ENCODE measurements at regions not wholly inside any gene's neighbourhood (a gene's known extent, or its start where the extent isn't known, plus 50 kb on each side); places are given as distances from the start of the nearest gene placed in this dataset.

DNA sequence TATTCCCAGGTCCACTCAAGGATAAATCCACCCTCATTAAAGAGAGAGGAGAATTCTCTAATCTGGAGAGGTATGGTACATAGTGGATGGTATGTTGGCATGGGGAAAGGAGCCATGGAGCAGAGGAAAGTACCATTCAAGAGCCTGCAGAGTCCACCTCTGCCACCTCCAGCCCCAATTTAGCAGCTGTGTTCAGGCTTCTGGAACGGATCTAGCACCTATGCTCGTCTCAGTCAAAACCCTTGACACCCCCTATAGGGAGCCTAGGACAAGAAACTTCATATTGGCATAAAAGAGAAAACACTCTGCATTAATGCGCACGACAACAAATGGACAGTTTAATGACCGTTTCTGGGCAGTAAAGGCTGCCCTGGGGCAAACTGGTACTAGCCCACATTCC is 161.1 kb upstream of the FAM78B start:
- no peak overlapping the region for H3K18ac ChIP-seq (ENCODE audit: insufficient read length, low read depth, low read length)
- H2BK5ac ChIP-seq (ENCODE audit: insufficient read length, low read length): no peak overlapping the region
- Mint-ChIP-seq H3K4me3 (no peak overlapping the region), H3K27ac (no peak overlapping the region; a peak in 1 of 7 replicates), H3K36me3 (ENCODE audit: insufficient read depth in 1 of 3, low read depth in 3 of 3) (no peaks in the 10 kb centered on the region), H3K27me3 (ENCODE audit: low read depth) (no peaks in the 10 kb centered on the region), H3K9me3 (no peaks in the 10 kb centered on the region), H3K4me1 (peaks cover 0 to 5% of the 10 kb centered on the region in 2 experiments; a peak in 2 of 4 replicates)
- H2BK12ac ChIP-seq (ENCODE audit: insufficient read length, low read depth, low read length): no peak overlapping the region
- H4K91ac ChIP-seq (ENCODE audit: insufficient read length, low read depth, low read length): no peak overlapping the region
- no peaks in the 10 kb centered on the region for H3K27me3 ChIP-seq (ENCODE audit: insufficient read depth, low read length)
- no CpG with 5 or more reads among the region's 5 CpGs for WGBS (ENCODE audit: extremely low coverage, insufficient read length, low lambda C conversion rate)
- H3K4me1 ChIP-seq (ENCODE audit: insufficient read depth, low read length): no peaks in the 10 kb centered on the region
- H2BK120ac ChIP-seq (ENCODE audit: low read depth, low read length, poor library complexity, severe bottlenecking): no peak overlapping the region
- no peaks in the 10 kb centered on the region for H3K23me2 ChIP-seq (ENCODE audit: insufficient read length, low read depth, low read length, poor library complexity, severe bottlenecking)
- H2AK5ac ChIP-seq (ENCODE audit: insufficient read length, low read length): no peak overlapping the region
- H3K56ac ChIP-seq (ENCODE audit: insufficient read length, low read depth, low read length): no peak overlapping the region
- H3T11ph ChIP-seq (ENCODE audit: low read length): no peak overlapping the region
- H3K23ac ChIP-seq (ENCODE audit: insufficient read length, low read depth, low read length): no peak overlapping the region
- no peaks in the 10 kb centered on the region for H4K20me1 ChIP-seq (ENCODE audit: control insufficient read depth, insufficient read depth, insufficient read length)
- H4K8ac ChIP-seq (replicated peaks; ENCODE audit: insufficient read length, low read depth, low read length): no peak overlapping the region
- no peaks in the 10 kb centered on the region for H3K79me1 ChIP-seq (ENCODE audit: insufficient read depth, low read depth, low read length, poor library complexity, severe bottlenecking)
- no peak overlapping the region for H4K5ac ChIP-seq (ENCODE audit: insufficient read length, low read depth, low read length)
- H2BK15ac ChIP-seq (ENCODE audit: low read depth, low read length): no peak overlapping the region
- no peak overlapping the region for H3K14ac ChIP-seq (ENCODE audit: insufficient read depth, low read length)
- TF ChIP-seq, protein P1, sequence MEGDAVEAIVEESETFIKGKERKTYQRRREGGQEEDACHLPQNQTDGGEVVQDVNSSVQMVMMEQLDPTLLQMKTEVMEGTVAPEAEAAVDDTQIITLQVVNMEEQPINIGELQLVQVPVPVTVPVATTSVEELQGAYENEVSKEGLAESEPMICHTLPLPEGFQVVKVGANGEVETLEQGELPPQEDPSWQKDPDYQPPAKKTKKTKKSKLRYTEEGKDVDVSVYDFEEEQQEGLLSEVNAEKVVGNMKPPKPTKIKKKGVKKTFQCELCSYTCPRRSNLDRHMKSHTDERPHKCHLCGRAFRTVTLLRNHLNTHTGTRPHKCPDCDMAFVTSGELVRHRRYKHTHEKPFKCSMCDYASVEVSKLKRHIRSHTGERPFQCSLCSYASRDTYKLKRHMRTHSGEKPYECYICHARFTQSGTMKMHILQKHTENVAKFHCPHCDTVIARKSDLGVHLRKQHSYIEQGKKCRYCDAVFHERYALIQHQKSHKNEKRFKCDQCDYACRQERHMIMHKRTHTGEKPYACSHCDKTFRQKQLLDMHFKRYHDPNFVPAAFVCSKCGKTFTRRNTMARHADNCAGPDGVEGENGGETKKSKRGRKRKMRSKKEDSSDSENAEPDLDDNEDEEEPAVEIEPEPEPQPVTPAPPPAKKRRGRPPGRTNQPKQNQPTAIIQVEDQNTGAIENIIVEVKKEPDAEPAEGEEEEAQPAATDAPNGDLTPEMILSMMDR (conservative IDR thresholded peaks at IDR 0.05): no peak
- H3K4me2 ChIP-seq (ENCODE audit: insufficient read depth, insufficient read length, low read length): no peak overlapping the region
- no peaks in the 10 kb centered on the region for H3K9me3 ChIP-seq (ENCODE audit: control insufficient read depth, low read depth, low read length)
- DNase-seq: no peak
- H3K4ac ChIP-seq (ENCODE audit: low read depth, low read length): no peak overlapping the region
- H3K27ac ChIP-seq (ENCODE audit: insufficient read length, low read depth, low read length): no peak overlapping the region
- H2BK20ac ChIP-seq (ENCODE audit: low read depth, low read length, poor library complexity, severe bottlenecking): no peak overlapping the region
- no peak overlapping the region for H3K9ac ChIP-seq (ENCODE audit: extremely low read depth, insufficient read length, low read length)
- H3K79me2 ChIP-seq (ENCODE audit: insufficient read depth, low read length): no peaks in the 10 kb centered on the region
- no peak overlapping the region for H2AFZ ChIP-seq (ENCODE audit: low read length)

Data from H9 (cell line).